ENCODE measurements at regions not wholly inside any gene's neighbourhood (a gene's known extent, or its start where the extent isn't known, plus 50 kb on each side); places are given as distances from the start of the nearest gene placed in this dataset.

- TF ChIP-seq CTCF (conservative IDR thresholded peaks at IDR 0.05; ENCODE audit: low read depth, low read length): no peak
- TF ChIP-seq USF2 (IDR thresholded peaks at IDR 0.05; ENCODE audit: low read depth, low read length): no peak
- no peak for TF ChIP-seq BHLHE40 (IDR thresholded peaks at IDR 0.05; ENCODE audit: low read depth, low read length)
- TF ChIP-seq MAFK (IDR thresholded peaks at IDR 0.05; ENCODE audit: low read depth, low read length): no peak
- no peak for TF ChIP-seq MAZ (IDR thresholded peaks at IDR 0.05; ENCODE audit: borderline replicate concordance, low read depth, low read length)
- TF ChIP-seq POLR2A (IDR thresholded peaks at IDR 0.05; ENCODE audit: low read depth, low read length): no peak
- no peak for TF ChIP-seq MXI1 (IDR thresholded peaks at IDR 0.05; ENCODE audit: borderline replicate concordance, low read depth, low read length)
- TF ChIP-seq RAD21 (IDR thresholded peaks at IDR 0.05; ENCODE audit: low read length): no peak
- no peak for TF ChIP-seq RFX5 (IDR thresholded peaks at IDR 0.05; ENCODE audit: low read depth, low read length)
Measured at GRCh38 chr2:55751966-55752365, 58.3 kb upstream of the PNPT1 start.

Measured in IMR-90 (cell line).